ENCODE measurements at regions not wholly inside any gene's neighbourhood (a gene's known extent, or its start where the extent isn't known, plus 50 kb on each side); places are given as distances from the start of the nearest gene placed in this dataset.

- DNase-seq (ENCODE audit: low spot score): no peak
These were observed 201.7 kb upstream of the CWC22 start for GRCh38 chr2:180208841-180209240.

GRCh38 chr2:180205621-180206235 is 198.6 kb upstream of the CWC22 start:
- no peak for DNase-seq (ENCODE audit: low spot score)

GRCh38 chr2:180203972-180204371 is 196.9 kb upstream of the CWC22 start:
- DNase-seq (ENCODE audit: low spot score): no peak

GRCh38 chr2:180202467-180202951 is 195.4 kb upstream of the CWC22 start:
- no peak for DNase-seq (ENCODE audit: low spot score)

- DNase-seq (ENCODE audit: low spot score): no peak
These were observed 189.4 kb upstream of the CWC22 start for GRCh38 chr2:180196419-180196977.

- no peak for DNase-seq (ENCODE audit: low spot score)
These were observed 188.8 kb upstream of the CWC22 start for GRCh38 chr2:180195847-180196246.

GRCh38 chr2:180191432-180192124 is 184.5 kb upstream of the CWC22 start:
- DNase-seq (ENCODE audit: low spot score): no peak

GRCh38 chr2:180190851-180191250 is 183.8 kb upstream of the CWC22 start:
- DNase-seq (ENCODE audit: low spot score): no peak

GRCh38 chr2:180187611-180188010 is 180.5 kb upstream of the CWC22 start:
- DNase-seq (ENCODE audit: low spot score): no peak

GRCh38 chr2:180184506-180184905 is 177.4 kb upstream of the CWC22 start:
- DNase-seq (ENCODE audit: low spot score): no peak

GRCh38 chr2:180180511-180180910 is 173.4 kb upstream of the CWC22 start:
- DNase-seq (ENCODE audit: low spot score): no peak

- no peak for DNase-seq (ENCODE audit: low spot score)
These were observed 170.4 kb upstream of the CWC22 start for GRCh38 chr2:180177534-180177933.

GRCh38 chr2:180175736-180176135 is 168.6 kb upstream of the CWC22 start:
- DNase-seq (ENCODE audit: low spot score): no peak

GRCh38 chr2:180174580-180174979 is 167.5 kb upstream of the CWC22 start:
- DNase-seq (ENCODE audit: low spot score): no peak

GRCh38 chr2:180169474-180169873 is 162.4 kb upstream of the CWC22 start:
- no peak for DNase-seq (ENCODE audit: low spot score)

- no peak for DNase-seq (ENCODE audit: low spot score)
These were observed 154.3 kb upstream of the CWC22 start for GRCh38 chr2:180161415-180161814.

GRCh38 chr2:180159921-180160320 is 152.8 kb upstream of the CWC22 start:
- DNase-seq (ENCODE audit: low spot score): no peak

- no peak for DNase-seq (ENCODE audit: low spot score)
These were observed 151.9 kb upstream of the CWC22 start for GRCh38 chr2:180158961-180159360.

GRCh38 chr2:180156651-180157050 is 149.6 kb upstream of the CWC22 start:
- no peak for DNase-seq (ENCODE audit: low spot score)

- no peak for DNase-seq (ENCODE audit: low spot score)
These were observed 143.5 kb upstream of the CWC22 start for GRCh38 chr2:180150606-180151005.

GRCh38 chr2:180146541-180146940 is 139.4 kb upstream of the CWC22 start:
- no peak for DNase-seq (ENCODE audit: low spot score)

GRCh38 chr2:180146114-180146513 is 139.0 kb upstream of the CWC22 start:
- no peak for DNase-seq (ENCODE audit: low spot score)

GRCh38 chr2:180145163-180145562 is 138.1 kb upstream of the CWC22 start:
- no peak for DNase-seq (ENCODE audit: low spot score)
